ENCODE measurements at regions not wholly inside any gene's neighbourhood (a gene's known extent, or its start where the extent isn't known, plus 50 kb on each side); places are given as distances from the start of the nearest gene placed in this dataset.

DNA sequence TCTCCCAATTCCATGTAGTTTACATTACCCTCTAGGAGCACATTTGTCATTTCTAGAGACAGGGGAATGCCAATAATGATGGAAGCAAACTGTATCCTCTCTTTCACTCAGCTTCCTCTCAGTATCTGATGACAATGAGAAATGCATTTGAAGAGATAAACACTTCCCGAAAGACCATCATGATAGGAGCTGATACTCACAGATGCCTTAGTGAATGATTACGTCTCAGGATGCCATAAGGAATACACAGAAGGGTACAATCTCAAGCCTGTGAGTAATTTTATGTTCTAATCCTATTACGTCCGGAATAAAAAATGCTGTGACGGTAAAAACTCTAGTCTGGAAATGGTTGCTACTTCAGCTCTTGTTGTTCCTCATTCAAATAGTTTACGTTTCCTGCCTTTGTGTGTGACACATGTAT lies 663.8 kb upstream of the MIR17HG start:
- Histone ChIP-seq H3K4me1 (ENCODE audit: control insufficient read depth in 1 of 2, insufficient read depth in 2 of 2, low read length in 2 of 2) (no peaks in the 10 kb centered on the region), H3K36me3 (ENCODE audit: control insufficient read depth in 1 of 2, insufficient read depth in 2 of 2, low read length in 2 of 2) (no peaks in the 10 kb centered on the region), H3K4me3 (ENCODE audit: low read depth in 1 of 2, low read length in 2 of 2) (no peak overlapping the region), H3K9me3 (ENCODE audit: control insufficient read depth in 1 of 2, low read length in 2 of 2) (no peaks in the 10 kb centered on the region), H3K27me3 (ENCODE audit: control insufficient read depth in 1 of 2, insufficient read depth in 2 of 2, low read length in 2 of 2) (no peaks in the 10 kb centered on the region), H3K9ac (ENCODE audit: low read depth in 1 of 2, low read length in 2 of 2) (no peak overlapping the region), H3K27ac (ENCODE audit: low read depth, low read length) (no peak overlapping the region)

DNA sequence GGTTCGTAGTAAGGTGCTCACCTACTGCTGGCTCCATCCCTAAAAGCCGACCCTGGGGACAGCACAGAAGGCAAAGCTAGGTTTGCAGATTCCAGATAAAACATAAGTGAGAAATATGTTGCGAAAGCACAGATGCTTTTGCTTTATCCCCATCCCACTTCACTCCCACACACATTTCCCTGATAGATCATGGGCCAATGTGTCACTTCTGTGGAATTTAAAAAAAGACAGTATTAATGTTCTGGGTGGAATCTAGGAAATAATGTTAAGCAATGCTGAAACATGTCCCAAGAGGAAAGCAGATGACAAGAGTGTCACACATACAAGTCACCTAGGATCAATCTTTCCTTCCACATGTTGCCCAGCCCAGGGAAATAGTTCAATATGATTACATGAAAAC lies 661.0 kb upstream of the MIR17HG start:
- no peak overlapping the region for H3K4me3 ChIP-seq (ENCODE audit: low read depth in 1 of 2, low read length in 2 of 2)
- no peaks in the 10 kb centered on the region for H3K27me3 ChIP-seq (ENCODE audit: control insufficient read depth in 1 of 2, insufficient read depth in 2 of 2, low read length in 2 of 2)
- no peaks in the 10 kb centered on the region for H3K4me1 ChIP-seq (ENCODE audit: control insufficient read depth in 1 of 2, insufficient read depth in 2 of 2, low read length in 2 of 2)
- no peaks in the 10 kb centered on the region for H3K36me3 ChIP-seq (ENCODE audit: control insufficient read depth in 1 of 2, insufficient read depth in 2 of 2, low read length in 2 of 2)
- no peak overlapping the region for H3K9ac ChIP-seq (ENCODE audit: low read depth in 1 of 2, low read length in 2 of 2)
- no peaks in the 10 kb centered on the region for H3K9me3 ChIP-seq (ENCODE audit: control insufficient read depth in 1 of 2, low read length in 2 of 2)
- no peak overlapping the region for H3K27ac ChIP-seq (ENCODE audit: low read depth, low read length)

DNA sequence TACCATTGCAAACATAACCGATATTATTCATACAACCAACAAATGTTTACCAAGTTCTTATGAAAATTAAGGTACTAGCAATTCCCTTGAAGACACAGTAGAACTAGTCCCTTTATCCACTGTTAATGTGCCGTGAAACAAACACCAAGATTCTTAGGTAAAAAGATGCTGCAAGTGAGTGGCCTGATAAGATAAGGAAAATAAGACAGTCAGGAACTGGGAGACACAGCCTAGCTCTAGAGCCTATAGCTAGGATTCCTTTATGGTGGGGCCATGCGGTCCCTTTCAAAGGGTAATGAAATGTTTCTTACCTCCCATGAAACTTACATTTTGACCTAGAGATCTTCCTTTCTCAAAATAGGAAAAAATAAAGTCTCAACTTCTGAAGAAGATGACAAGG lies 658.4 kb upstream of the MIR17HG start:
- Histone ChIP-seq H3K9ac (ENCODE audit: low read depth in 1 of 2, low read length in 2 of 2) (no peak overlapping the region), H3K4me3 (ENCODE audit: low read depth in 1 of 2, low read length in 2 of 2) (no peak overlapping the region), H3K36me3 (ENCODE audit: control insufficient read depth in 1 of 2, insufficient read depth in 2 of 2, low read length in 2 of 2) (no peaks in the 10 kb centered on the region), H3K27me3 (ENCODE audit: control insufficient read depth in 1 of 2, insufficient read depth in 2 of 2, low read length in 2 of 2) (no peaks in the 10 kb centered on the region), H3K9me3 (ENCODE audit: control insufficient read depth in 1 of 2, low read length in 2 of 2) (no peaks in the 10 kb centered on the region), H3K27ac (ENCODE audit: low read depth, low read length) (no peak overlapping the region), H3K4me1 (ENCODE audit: control insufficient read depth in 1 of 2, insufficient read depth in 2 of 2, low read length in 2 of 2) (no peaks in the 10 kb centered on the region)

GRCh38 chr13:90690458-90691080 lies 656.9 kb upstream of the MIR17HG start:
- H3K27ac ChIP-seq (ENCODE audit: low read depth, low read length): no peak overlapping the region
- no peak overlapping the region for H3K9ac ChIP-seq (ENCODE audit: low read depth in 1 of 2, low read length in 2 of 2)
- no peaks in the 10 kb centered on the region for H3K27me3 ChIP-seq (ENCODE audit: control insufficient read depth in 1 of 2, insufficient read depth in 2 of 2, low read length in 2 of 2)
- H3K9me3 ChIP-seq (ENCODE audit: control insufficient read depth in 1 of 2, low read length in 2 of 2): no peaks in the 10 kb centered on the region
- H3K36me3 ChIP-seq (ENCODE audit: control insufficient read depth in 1 of 2, insufficient read depth in 2 of 2, low read length in 2 of 2): no peaks in the 10 kb centered on the region
- H3K4me1 ChIP-seq (ENCODE audit: control insufficient read depth in 1 of 2, insufficient read depth in 2 of 2, low read length in 2 of 2): no peaks in the 10 kb centered on the region
- H3K4me3 ChIP-seq (ENCODE audit: low read depth in 1 of 2, low read length in 2 of 2): no peak overlapping the region

DNA sequence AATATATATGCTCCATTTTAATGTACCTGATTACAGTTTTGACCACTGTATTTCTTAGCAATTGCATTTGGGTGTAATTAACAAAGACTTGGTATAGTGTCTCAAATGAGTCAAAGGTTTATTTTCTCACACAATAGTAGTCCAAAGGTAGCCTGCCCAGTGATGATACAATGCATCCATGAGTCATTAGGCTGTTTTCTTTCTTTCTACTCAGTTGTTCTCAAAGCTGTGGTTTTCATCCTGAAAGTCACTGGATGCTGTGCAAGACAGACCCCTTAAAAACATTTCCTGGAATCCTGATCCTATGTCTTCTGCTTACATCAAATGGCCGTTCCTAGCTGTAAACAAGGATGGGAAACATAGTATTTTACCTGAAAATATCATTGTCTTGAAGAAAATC lies 651.2 kb upstream of the MIR17HG start:
- H3K9me3 ChIP-seq (ENCODE audit: control insufficient read depth in 1 of 2, low read length in 2 of 2): no peaks in the 10 kb centered on the region
- H3K36me3 ChIP-seq (ENCODE audit: control insufficient read depth in 1 of 2, insufficient read depth in 2 of 2, low read length in 2 of 2): no peaks in the 10 kb centered on the region
- H3K4me1 ChIP-seq (ENCODE audit: control insufficient read depth in 1 of 2, insufficient read depth in 2 of 2, low read length in 2 of 2): no peaks in the 10 kb centered on the region
- H3K4me3 ChIP-seq (ENCODE audit: low read depth in 1 of 2, low read length in 2 of 2): no peak overlapping the region
- no peak overlapping the region for H3K9ac ChIP-seq (ENCODE audit: low read depth in 1 of 2, low read length in 2 of 2)
- H3K27ac ChIP-seq (ENCODE audit: low read depth, low read length): no peak overlapping the region
- H3K27me3 ChIP-seq (ENCODE audit: control insufficient read depth in 1 of 2, insufficient read depth in 2 of 2, low read length in 2 of 2): no peaks in the 10 kb centered on the region

GRCh38 chr13:90696656-90697055 lies 650.8 kb upstream of the MIR17HG start:
- Histone ChIP-seq H3K27ac (ENCODE audit: low read depth, low read length) (no peak overlapping the region), H3K36me3 (ENCODE audit: control insufficient read depth in 1 of 2, insufficient read depth in 2 of 2, low read length in 2 of 2) (no peaks in the 10 kb centered on the region), H3K4me3 (ENCODE audit: low read depth in 1 of 2, low read length in 2 of 2) (no peak overlapping the region)

DNA sequence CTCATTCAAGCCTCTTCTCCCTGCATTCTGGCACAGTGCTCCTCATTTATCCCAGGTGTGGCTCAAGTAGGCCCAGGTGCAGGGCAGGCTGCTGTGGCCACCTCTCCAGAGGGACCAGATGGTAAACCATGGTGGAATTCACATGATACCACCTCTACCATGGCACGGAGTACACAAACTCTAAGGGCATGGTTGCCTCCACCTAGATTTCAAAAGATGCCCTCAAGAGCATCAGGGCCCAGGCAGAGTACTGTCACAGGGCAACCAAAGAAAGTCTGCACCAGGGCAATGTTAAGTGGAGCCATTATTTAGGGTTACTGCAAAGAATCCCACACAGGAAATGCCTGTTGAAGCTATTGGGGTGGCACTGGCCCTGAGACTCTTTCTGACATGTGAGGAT lies 647.1 kb upstream of the MIR17HG start:
- no peak overlapping the region for H3K4me3 ChIP-seq (ENCODE audit: low read depth in 1 of 2, low read length in 2 of 2)
- no peak overlapping the region for H3K27ac ChIP-seq (ENCODE audit: low read depth, low read length)
- no peaks in the 10 kb centered on the region for H3K36me3 ChIP-seq (ENCODE audit: control insufficient read depth in 1 of 2, insufficient read depth in 2 of 2, low read length in 2 of 2)
- no peaks in the 10 kb centered on the region for H3K9me3 ChIP-seq (ENCODE audit: control insufficient read depth in 1 of 2, low read length in 2 of 2)
- H3K4me1 ChIP-seq (ENCODE audit: control insufficient read depth in 1 of 2, insufficient read depth in 2 of 2, low read length in 2 of 2): no peaks in the 10 kb centered on the region
- no peaks in the 10 kb centered on the region for H3K27me3 ChIP-seq (ENCODE audit: control insufficient read depth in 1 of 2, insufficient read depth in 2 of 2, low read length in 2 of 2)
- no peak overlapping the region for H3K9ac ChIP-seq (ENCODE audit: low read depth in 1 of 2, low read length in 2 of 2)

More at GRCh38 chr13:90696656-90697055, 650.8 kb upstream of the MIR17HG start:
- H3K4me1 ChIP-seq (ENCODE audit: control insufficient read depth in 1 of 2, insufficient read depth in 2 of 2, low read length in 2 of 2): no peaks in the 10 kb centered on the region
- H3K9me3 ChIP-seq (ENCODE audit: control insufficient read depth in 1 of 2, low read length in 2 of 2): no peaks in the 10 kb centered on the region
- no peak overlapping the region for H3K9ac ChIP-seq (ENCODE audit: low read depth in 1 of 2, low read length in 2 of 2)
- no peaks in the 10 kb centered on the region for H3K27me3 ChIP-seq (ENCODE audit: control insufficient read depth in 1 of 2, insufficient read depth in 2 of 2, low read length in 2 of 2)

DNA sequence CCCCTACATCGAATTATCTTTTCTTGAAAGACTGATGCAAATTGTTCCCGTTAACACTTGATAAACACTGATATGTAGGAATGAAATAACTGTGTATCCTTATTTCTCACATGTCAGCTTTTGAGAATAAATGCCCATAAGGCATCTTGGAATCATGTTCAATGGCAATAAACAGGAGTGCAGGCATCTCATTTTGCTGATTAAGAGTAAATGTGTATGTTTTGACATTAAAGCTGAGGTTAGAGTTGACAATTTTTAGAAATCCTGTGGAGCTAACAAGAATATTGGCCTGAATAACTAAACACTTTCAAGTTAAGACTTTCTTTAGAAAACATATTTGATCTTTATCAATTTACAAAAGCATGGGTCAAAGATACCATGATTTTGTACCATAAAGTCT lies 646.2 kb upstream of the MIR17HG start:
- Histone ChIP-seq H3K27ac (ENCODE audit: low read depth, low read length) (no peak overlapping the region), H3K27me3 (ENCODE audit: control insufficient read depth in 1 of 2, insufficient read depth in 2 of 2, low read length in 2 of 2) (no peaks in the 10 kb centered on the region), H3K9ac (ENCODE audit: low read depth in 1 of 2, low read length in 2 of 2) (no peak overlapping the region), H3K4me3 (ENCODE audit: low read depth in 1 of 2, low read length in 2 of 2) (no peak overlapping the region), H3K4me1 (ENCODE audit: control insufficient read depth in 1 of 2, insufficient read depth in 2 of 2, low read length in 2 of 2) (no peaks in the 10 kb centered on the region), H3K36me3 (ENCODE audit: control insufficient read depth in 1 of 2, insufficient read depth in 2 of 2, low read length in 2 of 2) (no peaks in the 10 kb centered on the region), H3K9me3 (ENCODE audit: control insufficient read depth in 1 of 2, low read length in 2 of 2) (no peaks in the 10 kb centered on the region)

DNA sequence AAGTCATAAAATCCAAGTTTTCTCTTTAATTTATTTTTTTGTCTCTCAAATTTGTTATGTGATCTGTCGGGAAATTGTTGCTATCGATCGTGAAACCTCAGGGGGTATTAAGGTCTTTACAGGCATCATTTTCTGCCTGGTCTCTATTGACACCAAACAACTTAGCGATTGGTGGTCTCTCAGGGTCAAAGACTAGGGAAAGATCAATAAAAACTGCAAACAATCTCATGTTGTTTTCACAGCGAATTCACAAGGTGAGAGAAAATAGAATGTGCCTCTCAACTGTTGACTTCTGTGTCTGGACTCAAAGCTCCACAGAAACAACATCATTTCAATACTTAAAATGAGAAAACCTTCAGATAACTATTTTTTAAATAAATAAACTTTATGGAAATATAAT lies 645.4 kb upstream of the MIR17HG start:
- Histone ChIP-seq H3K4me1 (ENCODE audit: control insufficient read depth in 1 of 2, insufficient read depth in 2 of 2, low read length in 2 of 2) (no peaks in the 10 kb centered on the region), H3K9ac (ENCODE audit: low read depth in 1 of 2, low read length in 2 of 2) (no peak overlapping the region), H3K9me3 (ENCODE audit: control insufficient read depth in 1 of 2, low read length in 2 of 2) (no peaks in the 10 kb centered on the region), H3K36me3 (ENCODE audit: control insufficient read depth in 1 of 2, insufficient read depth in 2 of 2, low read length in 2 of 2) (no peaks in the 10 kb centered on the region), H3K27me3 (ENCODE audit: control insufficient read depth in 1 of 2, insufficient read depth in 2 of 2, low read length in 2 of 2) (no peaks in the 10 kb centered on the region), H3K27ac (ENCODE audit: low read depth, low read length) (no peak overlapping the region), H3K4me3 (ENCODE audit: low read depth in 1 of 2, low read length in 2 of 2) (no peak overlapping the region)

DNA sequence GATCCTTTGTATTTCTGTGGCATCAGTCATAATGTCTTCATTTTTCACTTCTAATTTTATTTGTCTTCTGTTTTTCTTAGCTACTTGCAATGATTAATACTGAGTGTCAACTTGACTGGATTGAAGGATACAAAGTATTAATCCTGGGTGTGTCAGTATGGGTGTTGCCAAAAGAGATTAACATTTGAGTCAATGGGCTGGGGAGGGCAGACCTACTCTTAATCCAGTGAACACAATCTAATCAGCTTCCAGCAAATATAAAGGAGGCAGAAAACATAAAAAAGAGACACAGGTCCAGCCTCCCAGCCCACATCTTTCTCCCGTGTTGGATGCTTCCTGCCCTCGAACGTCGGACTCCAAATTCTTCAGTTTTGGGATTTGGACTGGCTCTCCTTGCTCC lies 640.9 kb upstream of the MIR17HG start:
- no peaks in the 10 kb centered on the region for H3K4me1 ChIP-seq (ENCODE audit: control insufficient read depth in 1 of 2, insufficient read depth in 2 of 2, low read length in 2 of 2)
- H3K9ac ChIP-seq (ENCODE audit: low read depth in 1 of 2, low read length in 2 of 2): no peak overlapping the region
- no peaks in the 10 kb centered on the region for H3K36me3 ChIP-seq (ENCODE audit: control insufficient read depth in 1 of 2, insufficient read depth in 2 of 2, low read length in 2 of 2)
- no peaks in the 10 kb centered on the region for H3K9me3 ChIP-seq (ENCODE audit: control insufficient read depth in 1 of 2, low read length in 2 of 2)
- H3K27ac ChIP-seq (ENCODE audit: low read depth, low read length): no peak overlapping the region
- H3K27me3 ChIP-seq (ENCODE audit: control insufficient read depth in 1 of 2, insufficient read depth in 2 of 2, low read length in 2 of 2): no peaks in the 10 kb centered on the region
- H3K4me3 ChIP-seq (ENCODE audit: low read depth in 1 of 2, low read length in 2 of 2): no peak overlapping the region

DNA sequence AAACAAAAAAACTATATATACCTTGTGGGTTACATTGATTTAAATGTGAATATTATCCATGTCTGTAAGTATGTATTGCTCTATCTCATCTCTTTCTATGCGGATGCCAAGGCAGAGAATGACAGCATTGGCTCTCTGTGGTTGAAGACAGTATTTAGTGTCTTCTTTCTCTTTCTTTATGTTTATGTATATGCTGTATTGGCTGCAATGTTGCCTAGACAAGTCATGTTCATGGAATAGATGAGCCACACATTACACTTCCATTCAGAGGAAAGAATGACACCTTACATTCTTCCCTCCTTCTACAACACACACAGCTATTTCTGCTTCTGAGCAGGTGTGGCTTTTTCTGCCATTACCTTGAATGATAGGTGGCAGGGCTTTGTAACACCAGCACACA lies 639.4 kb upstream of the MIR17HG start:
- Histone ChIP-seq H3K4me3 (ENCODE audit: low read depth in 1 of 2, low read length in 2 of 2) (no peak overlapping the region), H3K9me3 (ENCODE audit: control insufficient read depth in 1 of 2, low read length in 2 of 2) (no peaks in the 10 kb centered on the region), H3K27ac (ENCODE audit: low read depth, low read length) (no peak overlapping the region), H3K27me3 (ENCODE audit: control insufficient read depth in 1 of 2, insufficient read depth in 2 of 2, low read length in 2 of 2) (no peaks in the 10 kb centered on the region), H3K9ac (ENCODE audit: low read depth in 1 of 2, low read length in 2 of 2) (no peak overlapping the region), H3K4me1 (ENCODE audit: control insufficient read depth in 1 of 2, insufficient read depth in 2 of 2, low read length in 2 of 2) (no peaks in the 10 kb centered on the region), H3K36me3 (ENCODE audit: control insufficient read depth in 1 of 2, insufficient read depth in 2 of 2, low read length in 2 of 2) (no peaks in the 10 kb centered on the region)
